AG04449 (cell line): ENCODE measurements at regions not wholly inside any gene's neighbourhood (a gene's known extent, or its start where the extent isn't known, plus 50 kb on each side); places are given as distances from the start of the nearest gene placed in this dataset.

Experiments used
- CTCF ChIA-PET: fragments of 350-600 bp; formaldehyde crosslinking; extraction: SDS; loops from one replicate; lab custom pipeline; 2021; ENCODE audit warnings: antibody characterized with exemption; lab: Yijun Ruan, JAX
- POLR2A ChIA-PET: fragments of 400-600, 350-600 bp; formaldehyde crosslinking; extraction: SDS; loops from one replicate; lab custom pipeline; 2020; ENCODE audit warnings: antibody characterized with exemption, inconsistent platforms; lab: Yijun Ruan, JAX
- DNase-seq: peaks from one replicate; pipeline ENCODE4 v3.0.0-alpha.2; 2010; ENCODE audit warnings: low read depth, low spot score
- H3K4me3 ChIP-seq: 2 replicates; pipeline ENCODE4 v1.5.1; 2011; ENCODE audit warnings: low read depth, mild to moderate bottlenecking, control low read depth, low read length
- CTCF ChIP-seq: IDR thresholded peaks from one replicate; pipeline ENCODE4 v1.5.1; 2011; ENCODE audit warnings: mild to moderate bottlenecking, moderate library complexity, low read length, control low read depth, inconsistent platforms; ENCODE audit not compliant: insufficient read depth; ENCODE audit errors: missing control alignments

GRCh38 chr9:111148052-111149017, 110.1 kb upstream of the LPAR1 start:
- no peak overlapping the region for H3K4me3 ChIP-seq
- POLR2A ChIA-PET = no interaction called here
- CTCF ChIA-PET = interaction anchor here (1.3 kb wide), 1 partner anchor 59 kb away, joined by 3 read pairs; no protein-coding TSS in a partner anchor
- TF ChIP-seq CTCF = no peak
- no peak for DNase-seq

- no peak overlapping the region for H3K4me3 ChIP-seq
- POLR2A ChIA-PET = no interaction called here
- no peak for TF ChIP-seq CTCF
- no peak for DNase-seq
- CTCF ChIA-PET = no interaction called here
These were observed 108.8 kb upstream of the LPAR1 start for GRCh38 chr9:111147041-111147440.

GRCh38 chr9:111144741-111145140, 106.5 kb upstream of the LPAR1 start:
- TF ChIP-seq CTCF = no peak
- no peak overlapping the region for H3K4me3 ChIP-seq
- no peak for DNase-seq
- POLR2A ChIA-PET = no interaction called here
- CTCF ChIA-PET = no interaction called here

- CTCF ChIA-PET = no interaction called here
- no peak for DNase-seq
- no peak for TF ChIP-seq CTCF
These were observed 97.9 kb upstream of the LPAR1 start for GRCh38 chr9:111136180-111136579.

GRCh38 chr9:111131211-111131610, 92.9 kb upstream of the LPAR1 start:
- CTCF ChIA-PET = interaction anchor here (0.7 to 1.2 kb wide), 3 partner anchors 9 to 32 kb away, joined by 3 to 4 read pairs (median 3); no protein-coding TSS in a partner anchor
- H3K4me3 ChIP-seq = no peak overlapping the region

More at GRCh38 chr9:111136180-111136579, 97.9 kb upstream of the LPAR1 start:
- POLR2A ChIA-PET = no interaction called here
- H3K4me3 ChIP-seq = no peak overlapping the region

More at GRCh38 chr9:111131211-111131610, 92.9 kb upstream of the LPAR1 start:
- POLR2A ChIA-PET = no interaction called here
- TF ChIP-seq CTCF = no peak
- DNase-seq = no peak
